LHCN-M2 (cell line): ENCODE measurements at regions not wholly inside any gene's neighbourhood (a gene's known extent, or its start where the extent isn't known, plus 50 kb on each side); places are given as distances from the start of the nearest gene placed in this dataset.
"Not testable (repeated sequence)": the region's sequence is repeated elsewhere in the genome, so short reads cannot be mapped to it uniquely, and the experiment has no call there.

Source experiments
- DNase-seq: peaks from one replicate; pipeline ENCODE4 v3.0.0-alpha.2; 2012; ENCODE audit warnings: low read depth

DNA sequence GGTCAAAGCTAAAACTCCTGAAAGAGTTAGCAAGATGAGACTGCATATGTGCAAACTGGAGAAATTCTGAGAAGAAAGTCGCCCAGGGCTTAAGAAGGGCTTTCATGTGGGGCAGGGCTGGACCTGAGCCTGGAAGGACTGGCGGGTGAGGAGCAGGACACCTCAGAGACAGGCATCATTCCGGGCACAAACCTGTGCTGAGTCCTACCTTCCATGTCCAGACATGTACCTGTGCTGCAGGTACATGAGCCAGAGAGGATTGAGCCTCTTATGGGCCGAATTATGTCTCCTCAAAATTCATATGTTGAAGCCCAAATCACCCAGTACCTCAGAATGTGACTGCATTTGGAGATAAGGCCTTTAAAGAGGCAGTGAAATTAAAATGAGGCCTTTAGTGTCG lies 171.0 kb downstream of the QRSL1 start:
- no peak for DNase-seq

DNA sequence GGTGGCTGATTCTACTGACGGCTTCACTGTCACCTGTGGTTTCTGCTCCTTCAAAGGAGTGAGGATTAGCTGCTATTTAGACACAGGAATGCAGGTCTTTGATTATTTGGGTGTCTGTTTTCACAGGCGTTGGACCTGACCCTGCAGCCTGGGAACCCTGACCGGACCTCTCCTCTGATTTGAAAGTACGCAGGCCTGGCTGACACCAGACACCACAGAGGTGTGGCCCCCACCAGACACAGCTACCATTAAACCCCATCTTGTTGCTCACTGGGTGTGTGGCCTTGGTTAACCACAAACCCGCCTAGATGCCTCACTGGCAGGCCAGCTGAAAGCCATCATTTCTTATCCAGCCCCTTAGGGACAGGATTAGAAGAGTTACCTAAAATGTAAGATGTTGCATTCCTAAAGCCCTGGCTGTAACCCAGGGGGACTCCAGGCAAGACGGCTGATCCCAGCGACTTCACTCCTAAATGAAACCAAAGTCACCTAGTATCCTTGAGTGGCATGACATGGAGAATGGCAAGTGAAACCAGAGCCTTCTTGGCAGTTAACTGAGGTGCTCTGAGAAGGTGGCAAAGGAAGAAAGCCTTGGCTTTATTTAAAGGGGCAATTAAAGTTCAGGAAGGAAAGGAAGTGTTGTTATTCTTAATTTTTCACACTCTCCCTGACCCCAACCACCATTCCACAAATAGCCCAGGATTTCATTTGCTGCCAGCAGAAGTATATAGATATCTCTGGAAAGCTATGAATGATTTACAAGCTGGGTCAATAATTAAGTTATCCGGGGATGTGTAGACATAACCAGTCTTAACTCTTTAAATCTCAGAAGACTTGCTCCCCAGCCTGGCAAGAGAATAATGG lies 169.9 kb downstream of the QRSL1 start:
- peak; percentile 85 for DNase-seq

DNA sequence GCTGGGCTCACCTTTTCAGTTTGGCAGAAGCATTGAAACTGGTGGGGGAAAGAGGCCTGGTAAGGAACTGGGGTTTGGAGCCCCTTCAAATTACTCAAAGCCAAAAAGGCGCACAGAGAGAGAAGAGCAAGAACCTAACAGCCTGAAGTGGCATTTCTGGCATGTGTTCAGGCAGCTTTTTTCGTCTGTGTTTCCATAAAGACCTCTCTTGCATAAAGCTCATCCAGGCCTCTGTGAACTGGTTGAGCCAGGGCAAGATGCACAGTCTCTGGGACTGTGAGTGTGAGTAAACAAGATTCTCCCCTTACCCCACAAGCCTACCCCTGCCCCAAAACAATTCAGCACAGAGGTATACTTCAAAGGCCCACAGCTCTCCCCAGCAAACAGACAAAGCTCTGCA lies 167.8 kb downstream of the QRSL1 start:
- no peak for DNase-seq

DNA sequence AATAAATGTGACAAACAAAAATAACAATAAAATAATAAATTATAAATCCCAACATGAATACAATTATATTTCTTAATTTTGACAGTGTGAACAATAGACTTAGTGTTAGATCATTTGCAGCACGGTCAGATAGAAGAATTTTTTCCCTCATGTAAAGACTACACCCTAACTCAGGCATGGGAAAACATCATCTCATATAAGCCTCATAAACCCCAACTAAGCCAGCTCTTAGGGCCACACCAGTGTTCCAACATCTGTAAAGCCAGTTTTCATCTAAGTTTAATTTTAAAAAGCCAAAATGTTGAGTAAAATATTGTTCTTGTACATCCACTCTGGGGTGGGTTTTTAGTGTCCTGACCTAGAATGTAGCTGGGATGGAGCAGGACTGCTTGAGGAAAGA lies 167.4 kb downstream of the QRSL1 start:
- DNase-seq, result no peak

DNA sequence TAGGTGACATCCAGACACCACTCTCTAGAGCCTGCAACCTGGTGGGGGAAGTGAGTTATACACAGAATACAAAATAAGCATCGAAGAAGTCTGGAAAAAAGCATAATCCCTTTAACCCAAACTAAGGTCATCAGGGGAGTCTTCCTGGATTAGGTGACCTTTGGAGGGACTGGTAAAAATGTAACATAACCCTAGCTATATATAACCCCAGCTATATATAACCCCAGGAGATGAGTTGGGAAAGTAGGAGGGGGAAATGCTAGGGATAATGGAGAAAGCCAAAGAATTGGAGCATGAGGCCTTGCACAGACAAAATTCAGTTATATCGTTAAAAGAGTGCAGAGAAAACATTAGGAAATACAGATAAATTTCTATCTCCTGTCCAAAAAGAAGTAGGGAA lies 164.8 kb downstream of the QRSL1 start:
- no peak for DNase-seq

DNA sequence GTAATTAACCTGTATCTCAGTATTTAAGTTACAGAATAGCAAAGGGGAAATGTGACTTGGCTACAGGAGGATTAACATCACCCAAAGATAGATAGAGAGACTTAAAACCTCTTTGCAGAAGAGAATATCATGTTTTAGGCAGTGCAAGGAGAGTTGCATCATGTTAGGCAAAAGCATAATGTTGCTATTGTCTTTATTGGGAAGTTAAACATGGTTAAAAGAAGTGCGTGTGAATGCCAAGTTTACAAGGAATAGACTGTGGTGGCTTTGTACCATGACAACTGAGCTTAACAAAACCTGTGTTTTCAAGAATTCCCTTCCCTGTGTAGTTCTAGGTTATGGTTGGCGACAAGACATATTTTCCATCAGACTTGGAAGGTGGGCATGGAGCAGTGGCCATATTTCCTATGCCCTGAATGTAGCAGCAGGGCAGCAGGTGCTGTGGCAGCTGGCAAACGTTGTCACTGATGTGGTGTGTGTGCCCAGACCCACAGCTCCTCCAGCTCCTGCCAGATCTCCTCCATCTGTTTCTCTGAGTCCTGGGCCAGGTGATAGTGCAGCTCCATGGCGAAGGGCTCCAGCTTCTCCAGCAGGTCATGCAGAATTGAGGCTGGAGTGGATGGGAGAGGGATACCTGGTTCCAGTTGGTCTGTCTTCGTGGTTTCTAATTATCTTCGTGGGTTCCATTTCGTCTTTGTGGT lies 163.3 kb downstream of the QRSL1 start:
- no peak for DNase-seq

DNA sequence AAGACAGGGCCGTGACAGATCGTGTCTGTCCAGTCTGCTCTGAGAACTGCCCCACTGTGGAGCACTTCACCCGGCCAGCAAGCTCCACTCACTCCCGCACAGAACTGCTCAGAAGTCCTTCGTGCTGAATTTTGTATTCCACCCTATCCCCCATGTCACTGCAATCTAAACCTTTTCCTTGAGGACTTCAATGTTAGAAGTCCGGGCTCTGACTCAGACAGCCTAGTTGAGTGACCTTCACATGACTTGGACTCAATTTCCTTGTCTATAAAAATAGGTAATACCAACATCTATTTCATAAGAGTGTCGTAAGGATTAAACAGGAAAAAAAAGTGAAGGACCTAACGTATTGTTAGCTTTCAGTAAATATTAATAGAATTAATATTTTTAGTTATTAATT lies 161.6 kb downstream of the QRSL1 start:
- DNase-seq, result no peak

DNA sequence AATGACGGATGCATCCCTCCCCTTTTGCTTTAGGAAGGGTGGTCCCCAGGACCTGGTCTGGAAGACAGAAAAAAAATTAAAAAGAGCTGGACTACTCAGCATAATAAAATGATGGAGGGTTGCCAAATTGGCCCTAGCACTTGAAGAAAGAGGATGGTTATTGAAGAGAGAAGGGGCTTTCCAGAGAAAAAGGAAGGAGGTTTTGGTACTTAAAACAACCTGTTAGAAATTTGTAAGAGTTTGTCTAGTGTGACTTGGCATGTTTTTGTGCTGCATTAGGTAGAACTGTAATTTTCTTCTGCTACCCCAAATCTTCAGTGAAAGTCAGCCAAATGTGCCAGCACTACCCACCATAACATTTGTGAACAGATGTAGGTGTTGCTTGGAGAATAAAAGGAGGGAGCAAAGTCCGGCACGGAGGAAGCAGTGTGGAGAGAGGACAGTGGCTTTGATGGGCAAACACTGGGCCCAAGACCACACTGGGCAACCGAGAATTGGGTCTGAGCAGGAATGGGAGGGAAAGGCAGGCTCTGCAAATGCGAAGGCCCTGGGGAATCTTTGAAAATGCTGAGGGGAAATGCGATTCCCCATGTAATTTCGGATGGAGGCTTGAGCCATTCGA lies 160.9 kb downstream of the QRSL1 start:
- no peak for DNase-seq

DNA sequence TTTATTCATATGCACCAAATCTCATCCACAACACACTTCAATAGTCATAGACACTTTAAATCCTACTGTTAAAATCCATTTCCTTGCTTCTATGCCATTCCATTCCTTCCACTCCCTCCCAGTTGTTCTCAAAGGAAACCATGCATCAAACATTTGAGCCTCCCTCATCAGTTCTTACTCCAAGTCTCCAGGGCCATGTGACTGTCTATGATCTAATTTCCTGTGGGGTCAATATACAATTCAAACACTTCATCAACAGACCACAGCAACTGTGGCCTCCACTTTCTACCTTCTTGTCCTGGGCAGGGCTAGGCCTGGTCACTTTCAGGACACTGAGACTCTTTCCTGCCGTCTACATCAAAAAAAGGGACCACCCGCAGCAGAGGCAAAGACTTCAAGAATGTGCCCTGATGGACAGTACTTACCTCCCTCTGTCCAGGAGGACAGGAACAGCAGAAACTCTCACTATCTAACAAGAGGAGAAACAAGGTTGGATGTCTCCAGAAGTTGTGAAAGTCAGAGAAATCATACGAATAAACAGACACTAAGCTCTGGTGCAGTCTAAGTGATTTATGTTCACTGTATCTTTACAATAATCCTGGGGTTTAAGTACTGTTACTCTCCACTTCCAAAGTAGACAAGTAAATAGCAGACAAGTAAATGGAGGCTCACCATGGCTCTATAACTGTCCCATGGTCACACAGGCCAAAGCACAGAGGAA lies 160.2 kb downstream of the QRSL1 start:
- DNase-seq, result peak; percentile 29

DNA sequence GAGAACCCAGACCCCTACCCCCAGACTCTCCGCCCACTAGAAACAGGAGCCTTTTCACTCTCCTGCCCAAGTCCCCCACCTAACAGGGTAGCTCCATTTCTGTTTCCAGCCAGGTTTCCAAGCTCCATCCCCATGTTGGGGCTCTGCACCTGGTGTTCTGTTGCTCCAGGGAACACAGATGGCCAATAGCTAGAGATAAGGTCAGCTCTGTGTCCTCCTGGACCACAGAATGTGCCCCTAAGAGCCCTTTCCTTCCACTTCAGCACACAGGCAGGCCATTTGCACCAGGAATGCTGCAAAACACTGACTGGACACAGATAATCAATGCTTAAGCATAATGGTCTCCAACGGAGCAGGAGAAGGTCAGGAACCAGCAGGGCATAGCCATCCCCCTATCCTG lies 159.4 kb downstream of the QRSL1 start:
- no peak for DNase-seq

DNA sequence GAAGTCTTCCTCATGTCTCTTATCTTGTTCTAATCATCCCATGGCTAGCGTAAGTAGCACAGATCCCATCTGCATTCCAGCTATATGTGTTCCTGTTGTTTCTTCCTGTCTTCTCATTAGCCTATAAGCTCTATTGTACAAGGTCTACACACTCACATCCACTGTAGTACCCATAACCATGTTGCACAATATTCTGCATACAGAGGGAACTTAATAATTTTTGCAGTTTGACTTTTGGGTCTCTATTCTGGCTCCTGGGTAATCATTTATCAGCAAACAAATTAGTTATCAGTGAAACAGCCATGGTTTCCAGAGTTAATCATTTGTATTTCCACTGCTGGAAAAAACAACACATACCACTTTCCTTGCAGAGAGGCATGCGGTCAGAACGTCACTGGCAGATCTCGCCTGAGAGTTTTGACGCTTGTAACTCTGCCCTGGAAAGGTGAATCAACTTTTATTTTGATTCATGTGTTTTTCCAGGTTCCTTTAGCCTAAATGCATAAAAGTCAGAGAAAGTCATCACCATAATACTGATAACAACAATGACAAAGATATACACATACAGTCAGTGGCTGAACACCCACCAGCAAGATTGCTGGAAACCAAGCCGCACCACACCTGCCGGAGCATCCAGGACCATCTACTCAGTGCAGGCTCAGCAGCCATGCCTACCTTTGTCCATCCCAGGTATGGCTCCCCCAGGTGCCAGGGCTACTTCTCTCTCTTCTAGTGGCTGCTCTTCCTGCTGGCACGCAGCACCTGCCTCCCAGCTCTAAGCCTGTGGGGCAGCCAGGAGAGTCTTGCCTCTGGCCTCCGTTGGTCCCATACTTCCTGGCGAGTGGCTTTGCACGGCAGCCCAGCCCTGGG lies 158.2 kb downstream of the QRSL1 start:
- no peak for DNase-seq

DNA sequence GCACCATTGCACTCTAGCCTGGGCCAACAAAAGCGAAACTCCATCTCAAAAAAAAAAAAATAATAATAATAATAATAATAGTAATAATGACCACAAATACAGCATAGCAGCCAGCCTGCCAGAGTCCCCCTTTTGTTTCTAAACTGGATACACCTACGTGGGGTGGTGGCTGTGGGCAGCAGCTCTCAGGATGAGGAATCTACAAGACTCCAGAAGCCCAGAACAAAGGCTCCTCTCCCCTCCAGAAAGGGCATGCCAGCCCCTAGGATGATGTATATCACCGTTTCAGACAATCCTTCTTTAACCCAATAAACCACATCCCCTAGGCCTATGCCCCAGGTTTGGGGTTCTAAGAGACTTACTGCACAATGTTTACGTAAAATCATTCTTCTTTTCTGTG lies 155.9 kb downstream of the QRSL1 start:
- no peak for DNase-seq

DNA sequence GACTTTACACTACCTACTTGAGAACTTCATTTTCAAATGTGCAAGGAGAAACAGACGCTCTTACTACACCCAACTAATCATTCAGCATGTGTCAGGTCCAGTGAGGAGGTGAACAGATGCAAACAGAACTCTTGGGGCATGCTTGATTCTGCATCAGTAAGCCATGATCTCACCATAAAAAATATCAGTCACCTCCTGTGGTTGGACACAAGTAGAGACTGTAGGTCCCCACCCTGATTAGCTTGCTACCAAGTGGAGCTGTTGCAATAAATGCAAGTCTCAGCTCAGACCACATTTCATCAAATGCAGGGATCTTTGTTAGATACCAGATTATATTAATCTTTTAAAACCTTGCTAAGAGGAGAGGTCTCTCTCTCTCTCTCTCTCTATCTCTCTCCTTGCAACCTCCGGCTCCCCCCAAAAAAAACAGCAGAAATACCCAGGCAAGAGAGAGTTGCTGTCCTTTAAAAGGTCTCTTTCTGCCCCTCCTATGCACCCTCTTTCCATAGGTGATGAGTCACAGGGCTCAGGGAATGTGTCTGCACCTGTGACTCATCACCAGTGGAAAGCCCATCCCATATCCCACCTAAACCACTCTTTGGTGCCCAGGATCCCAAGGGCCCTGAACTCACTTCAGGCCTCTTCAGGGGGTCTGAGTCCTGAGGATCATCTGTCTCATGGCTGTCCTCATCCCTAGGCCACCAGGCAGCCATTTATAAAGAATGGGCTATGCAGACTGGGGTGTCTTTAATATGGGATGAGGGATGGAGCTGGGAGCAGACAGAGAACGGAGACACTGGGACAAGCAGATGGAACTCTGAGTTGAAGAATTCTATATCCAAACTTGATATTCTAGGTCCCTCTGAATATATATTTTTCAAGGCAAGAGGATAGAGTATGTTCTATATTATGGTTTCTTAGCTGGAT lies 154.5 kb downstream of the QRSL1 start:
- DNase-seq, result peak; percentile 79

DNA sequence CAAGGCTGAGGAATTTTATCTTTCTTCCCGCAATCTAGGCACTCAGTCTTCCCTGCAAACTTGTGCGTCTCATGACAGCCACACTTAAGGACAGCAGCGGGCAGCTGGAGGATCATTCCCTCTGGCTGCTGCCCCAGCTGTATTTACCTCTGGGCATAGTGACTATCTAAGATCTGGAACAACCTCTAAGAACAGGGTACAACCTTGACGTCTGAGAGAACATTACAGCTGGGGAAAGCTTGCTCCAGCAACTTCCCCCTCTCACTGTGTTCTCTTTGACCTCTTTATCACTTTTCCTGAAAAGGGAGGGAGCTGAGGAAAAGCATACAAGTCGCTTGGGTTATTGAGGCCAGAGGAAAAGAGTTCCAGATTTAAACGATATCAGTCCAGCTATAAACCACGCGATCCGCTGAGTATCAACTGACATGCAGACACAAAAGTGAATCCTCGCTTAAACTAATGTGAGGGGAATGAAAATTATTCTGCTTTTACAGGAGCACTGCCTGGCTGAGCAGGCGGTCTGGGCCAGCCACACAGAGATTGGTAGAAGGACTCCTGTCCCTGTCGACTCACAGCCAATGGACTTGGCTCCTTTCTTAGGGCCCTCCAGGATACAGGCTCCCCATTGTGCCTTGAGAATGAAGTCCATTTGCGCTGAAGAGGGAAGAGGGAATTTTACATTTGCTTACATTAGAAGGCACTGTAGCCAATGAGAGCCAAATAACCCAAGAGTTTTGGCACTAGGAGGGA lies 153.3 kb downstream of the QRSL1 start:
- no peak for DNase-seq

DNA sequence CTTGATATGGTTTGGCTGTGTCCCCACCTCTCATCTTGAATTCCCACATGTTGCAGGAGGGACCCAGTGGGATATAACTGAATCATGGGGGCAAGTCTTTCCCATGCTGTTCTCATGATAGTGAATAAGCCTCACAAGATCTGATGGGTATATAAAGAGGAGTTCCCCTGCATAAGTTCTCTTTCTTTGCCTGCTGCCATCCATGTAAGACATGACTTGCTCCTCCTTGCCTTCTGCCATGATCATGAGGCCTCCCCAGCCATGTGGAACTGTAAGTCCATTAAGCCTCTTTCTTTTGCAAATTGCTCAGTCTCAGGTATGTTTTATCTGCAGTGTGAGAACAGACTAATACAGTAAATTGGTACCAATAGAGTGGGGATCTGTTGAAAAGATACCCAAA lies 150.2 kb downstream of the QRSL1 start:
- DNase-seq, result not testable (repeated sequence)

DNA sequence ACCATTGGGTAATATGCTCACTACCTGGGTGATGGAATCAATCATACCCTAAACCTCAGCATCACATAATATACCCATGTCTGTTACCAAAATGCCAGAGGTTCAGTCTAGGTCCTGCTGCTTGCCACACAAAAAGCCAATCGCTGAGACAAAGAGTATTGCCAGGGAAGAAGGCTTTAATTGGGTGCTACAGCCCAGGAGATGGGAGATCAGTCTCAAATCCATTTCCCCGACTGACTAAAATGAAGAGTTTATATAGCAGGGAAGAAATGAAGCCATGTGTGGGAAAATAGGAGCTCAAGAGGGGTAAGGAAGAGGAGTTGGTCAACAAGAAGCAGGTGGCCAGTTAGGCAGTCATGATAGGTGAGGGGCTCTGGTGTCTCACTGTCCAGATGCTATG lies 149.6 kb downstream of the QRSL1 start:
- DNase-seq, result no peak

DNA sequence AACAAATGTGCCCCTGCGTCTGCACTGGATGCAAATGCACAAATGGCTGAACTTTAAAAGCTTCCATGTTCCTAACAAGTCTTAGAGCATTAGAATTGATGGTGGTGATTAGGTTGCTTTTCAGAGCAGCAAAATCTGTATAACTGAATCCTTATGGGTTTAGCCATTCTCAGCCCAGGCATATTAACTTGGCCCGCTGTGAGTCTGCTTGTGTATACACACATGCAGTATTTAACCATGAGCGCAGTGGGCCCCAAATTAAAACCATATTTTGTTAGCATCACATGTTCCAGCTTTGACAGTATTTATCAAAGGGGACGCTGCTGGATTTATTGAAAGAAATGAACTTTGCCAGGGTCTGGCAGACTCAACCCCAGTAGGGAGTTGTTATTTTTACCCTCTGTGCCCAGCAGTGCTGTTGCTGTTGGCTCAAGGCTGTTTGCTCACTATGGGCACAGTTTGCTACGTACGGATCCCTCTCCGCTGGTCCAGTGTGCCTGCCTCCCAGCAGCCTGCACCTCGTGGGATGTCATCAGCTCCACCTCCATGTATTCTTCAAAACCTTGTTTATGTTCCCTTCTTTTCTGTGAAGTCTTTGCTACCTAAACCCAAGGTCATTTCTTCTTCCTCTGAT lies 144.7 kb downstream of the QRSL1 start:
- DNase-seq, result no peak

DNA sequence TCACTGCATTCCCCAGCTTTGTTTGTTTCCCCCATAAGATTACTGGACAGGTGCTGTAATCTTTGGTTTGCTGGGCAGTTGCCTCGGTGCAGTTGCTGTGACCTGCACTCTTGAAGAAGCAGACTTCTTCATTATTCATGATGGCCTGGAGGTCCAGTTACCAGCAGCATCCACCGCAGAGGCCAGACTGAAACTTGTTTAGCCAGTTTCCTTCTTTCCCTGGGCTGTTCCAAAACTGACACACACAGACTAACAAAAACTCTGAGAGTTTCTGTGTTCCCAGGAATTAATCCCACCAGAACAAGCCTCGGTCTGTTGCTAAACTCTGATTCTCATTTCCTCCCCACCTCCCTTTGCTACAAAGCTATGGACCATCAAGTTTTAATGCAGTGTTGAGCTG lies 144.1 kb downstream of the QRSL1 start:
- DNase-seq, result no peak
